ENCODE measurements at regions not wholly inside any gene's neighbourhood (a gene's known extent, or its start where the extent isn't known, plus 50 kb on each side); places are given as distances from the start of the nearest gene placed in this dataset.

- TF ChIP-seq CTCF (IDR thresholded peaks at IDR 0.05; ENCODE audit: extremely low read depth in 1 of 2, insufficient read depth in 1 of 2, low read depth in 1 of 2, low read length in 2 of 2) (no peak), FOS (IDR thresholded peaks at IDR 0.05; ENCODE audit: borderline replicate concordance, insufficient read depth, low read length) (no peak), POLR2AphosphoS5 (IDR thresholded peaks at IDR 0.05; ENCODE audit: insufficient read depth, low read depth, low read length) (no peak)
Measured at GRCh38 chr11:95379479-95379878, 148.5 kb upstream of the SESN3 start.

Data from endothelial cell of umbilical vein (primary cell).